GM19324 (cell line): ENCODE measurements at regions not wholly inside any gene's neighbourhood (a gene's known extent, or its start where the extent isn't known, plus 50 kb on each side); places are given as distances from the start of the nearest gene placed in this dataset.

ENCODE experiments used
- ATAC-seq: cut with Tn5 transposase; IDR thresholded peaks from one replicate; pipeline ENCODE4 v1.9.1; 2021; ENCODE audit warnings: mild to moderate bottlenecking, moderate library complexity; ENCODE audit not compliant: unreplicated experiment, low FRiP score

DNA sequence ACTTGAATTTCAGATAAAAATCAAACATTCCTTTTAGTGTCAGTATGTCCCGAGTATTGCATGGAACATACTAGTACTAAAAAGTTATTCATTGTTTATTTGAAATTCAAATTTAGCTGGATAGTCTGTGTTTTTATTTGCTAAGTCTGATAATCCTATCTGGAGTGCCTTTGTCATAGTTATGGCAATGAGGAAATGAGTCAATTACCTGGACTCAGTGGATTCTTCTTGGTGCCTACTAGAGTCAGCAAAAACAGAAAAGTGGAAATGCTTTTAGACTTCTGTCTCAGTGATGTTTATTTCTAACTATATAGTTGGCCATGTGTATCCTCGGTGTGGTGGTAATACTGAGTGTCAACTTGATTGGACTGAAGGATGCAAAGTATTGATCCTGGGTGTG, 121.3 kb upstream of the EEF1E1 start:
- ATAC-seq = no peak

DNA sequence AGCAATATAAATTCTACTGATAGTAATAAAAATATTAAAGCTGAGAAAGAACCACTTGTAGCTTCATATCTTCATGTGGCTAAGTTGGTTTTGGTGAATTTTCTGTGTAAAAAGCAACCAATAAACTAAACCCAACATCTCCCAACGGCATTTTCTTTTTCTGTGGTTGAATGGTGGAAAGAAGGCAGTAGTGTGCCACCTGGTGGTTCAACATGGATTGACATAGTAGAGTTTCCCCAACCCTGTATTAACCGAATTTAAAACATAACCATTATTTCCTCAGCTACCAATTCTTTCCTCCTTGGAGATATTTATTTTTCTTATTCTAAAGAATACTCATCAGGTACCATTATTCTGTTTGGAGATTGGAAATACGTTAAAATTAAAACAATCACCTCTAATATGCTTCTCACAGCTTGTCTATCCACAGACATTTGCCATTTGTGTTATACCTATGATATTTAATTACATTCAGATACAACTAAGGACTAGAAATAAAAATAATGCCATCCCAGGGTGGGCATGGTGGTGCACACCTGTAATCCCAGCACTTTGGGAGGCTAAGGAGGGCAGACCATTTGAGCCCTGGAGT, 117.1 kb upstream of the EEF1E1 start:
- ATAC-seq = peak; percentile 65

DNA sequence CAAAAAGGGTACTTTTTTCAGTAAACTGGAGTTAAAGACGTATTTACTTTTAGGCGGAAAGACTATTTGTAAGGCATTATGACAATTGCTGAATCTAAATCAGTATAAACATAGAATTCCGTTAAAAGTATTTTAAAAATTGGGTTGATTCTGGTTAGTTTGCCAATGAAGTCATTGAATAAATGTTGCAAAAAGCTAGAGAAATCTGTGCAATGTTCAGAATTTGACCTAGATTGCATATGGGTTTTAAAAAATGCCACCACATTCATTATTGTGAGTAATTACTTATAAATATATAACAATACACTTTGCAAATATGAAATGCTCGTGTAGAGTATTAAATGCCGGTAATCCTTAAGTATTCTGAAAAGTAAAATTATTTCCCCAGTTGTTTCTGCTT, 116.5 kb upstream of the EEF1E1 start:
- ATAC-seq = no peak

DNA sequence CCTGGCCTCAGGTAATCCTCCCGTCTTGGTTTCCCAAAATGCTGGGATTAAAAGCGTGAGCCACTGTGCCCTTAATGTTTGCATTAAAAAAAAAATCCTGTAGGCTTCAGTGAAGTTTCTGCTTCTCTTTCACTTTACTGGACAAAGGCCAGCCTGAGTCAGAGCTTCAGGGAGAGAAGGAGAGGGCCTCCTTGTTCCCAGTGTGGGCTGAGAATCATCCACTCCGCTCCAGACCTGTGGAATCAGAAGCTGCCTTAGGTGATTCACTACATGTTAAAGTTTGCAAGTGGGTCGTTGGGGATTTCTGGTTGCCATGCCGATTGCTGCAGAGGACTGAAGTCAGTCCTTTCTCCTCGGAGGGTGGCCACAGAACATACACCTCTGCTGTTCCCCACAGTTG, 113.3 kb upstream of the EEF1E1 start:
- no peak for ATAC-seq

DNA sequence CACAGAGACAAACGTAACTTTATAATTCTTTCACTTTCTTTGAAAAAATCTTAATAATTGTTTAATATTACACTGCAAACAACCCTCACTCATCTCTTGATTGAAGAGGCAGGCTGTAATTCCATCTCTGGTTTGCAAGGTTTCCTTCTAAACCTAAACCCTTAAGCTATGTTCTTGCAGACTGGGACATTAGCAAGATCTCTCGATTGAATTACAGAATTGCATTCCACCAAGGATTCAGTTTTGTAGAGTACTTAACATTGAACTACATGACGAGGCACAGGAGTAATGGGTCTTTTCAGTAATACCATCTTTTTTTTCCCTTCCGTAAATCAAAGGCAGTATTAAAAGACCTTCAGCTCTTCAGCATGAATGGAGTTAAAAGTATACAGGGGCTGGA, 111.6 kb upstream of the EEF1E1 start:
- no peak for ATAC-seq

DNA sequence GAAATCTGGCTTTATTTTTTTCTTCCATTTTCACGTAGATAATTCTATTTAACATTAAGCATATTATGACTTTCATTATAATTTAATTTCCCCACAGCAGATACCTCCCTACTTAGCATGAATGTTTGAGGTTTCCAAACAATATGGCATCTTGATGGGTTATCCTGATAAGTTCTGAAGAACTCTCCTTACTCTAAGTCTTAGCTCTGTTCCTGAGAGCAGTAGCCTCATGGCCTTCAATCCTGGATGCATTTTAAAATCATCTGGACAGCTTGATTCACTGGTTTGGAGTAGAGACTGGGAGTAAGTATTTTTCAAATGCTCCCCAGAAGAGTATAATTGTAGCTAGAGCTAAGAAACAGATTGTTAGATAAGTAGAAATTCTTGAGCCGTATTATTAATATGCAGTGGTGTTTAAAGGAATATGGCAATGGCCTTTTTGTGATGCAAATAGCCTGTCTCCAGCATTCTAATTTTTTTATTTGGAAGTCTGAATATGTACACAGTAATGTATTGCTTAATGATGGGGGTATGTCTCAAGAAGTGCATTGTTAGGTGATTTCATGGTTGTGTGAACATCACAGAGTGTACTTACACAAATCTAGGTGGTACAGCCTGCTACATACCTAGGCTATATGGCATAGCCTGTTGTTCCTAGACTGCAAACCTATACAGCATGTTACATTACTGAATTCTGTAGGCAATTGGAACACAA, 110.5 kb upstream of the EEF1E1 start:
- no peak for ATAC-seq

DNA sequence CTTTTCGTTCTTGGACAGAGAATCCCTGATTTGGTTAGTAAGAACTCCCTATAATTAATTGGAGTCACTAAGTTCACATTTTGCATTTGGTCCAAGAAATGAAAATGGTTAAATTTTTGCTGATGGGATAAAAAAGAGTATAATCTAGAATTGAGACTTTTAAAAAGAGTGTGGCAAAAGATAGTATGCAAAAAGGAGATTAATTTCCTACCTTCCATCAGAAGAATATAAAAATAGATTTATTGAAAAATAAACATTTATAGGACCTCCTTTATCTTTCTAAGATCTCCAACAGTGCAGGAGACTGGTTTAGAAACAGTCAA, 105.5 kb upstream of the EEF1E1 start:
- ATAC-seq = no peak

DNA sequence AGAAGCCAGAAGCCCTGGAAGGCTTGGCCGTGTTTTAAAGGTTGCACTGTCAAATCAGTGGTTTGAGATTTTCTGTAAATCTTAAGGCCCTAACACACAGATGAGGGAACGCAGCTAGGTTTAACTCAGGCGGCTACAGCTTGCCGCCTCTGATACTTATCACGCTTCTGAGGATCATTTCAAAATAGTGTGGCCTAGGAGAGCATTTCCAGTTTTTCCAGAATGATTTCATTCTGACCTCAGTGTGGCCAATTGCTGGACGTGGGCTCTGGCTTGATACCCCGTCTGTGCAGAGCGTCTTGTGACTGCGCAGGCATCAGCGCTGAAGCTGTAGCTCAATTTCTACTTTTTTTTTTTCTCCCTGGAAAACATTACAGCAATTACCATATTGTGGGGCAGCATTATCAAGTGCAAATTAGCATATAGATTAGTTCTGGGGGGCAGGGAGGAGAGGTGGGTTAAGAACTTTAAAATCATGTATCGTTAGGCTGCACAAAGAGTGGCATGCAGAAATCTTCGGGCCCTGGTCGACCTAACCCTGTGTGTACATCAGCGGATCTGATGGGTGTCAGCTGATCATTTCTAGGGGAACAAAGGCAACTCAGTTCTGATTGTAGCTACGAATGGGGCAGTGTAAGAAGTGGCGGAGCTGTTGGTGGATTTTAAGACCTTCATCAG, 105.0 kb upstream of the EEF1E1 start:
- ATAC-seq = no peak

DNA sequence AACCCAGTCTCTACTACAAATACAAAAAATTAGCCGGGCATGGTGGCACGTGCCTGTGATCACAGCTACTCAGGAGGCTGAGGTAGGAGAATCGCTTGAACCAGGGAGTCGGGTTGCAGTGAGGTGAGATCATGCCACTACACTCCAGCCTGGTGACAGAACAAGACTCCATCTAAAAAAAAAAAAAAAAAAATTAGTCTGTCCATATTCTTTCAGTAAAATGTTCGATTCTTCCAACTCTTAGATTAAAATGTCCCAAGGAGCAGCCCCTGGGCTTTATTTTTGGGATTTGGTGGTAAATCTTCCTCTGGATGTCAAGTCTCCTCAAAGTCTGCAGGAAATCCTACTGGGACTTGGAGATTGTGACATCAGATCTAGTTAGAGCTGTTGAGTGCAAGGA, 101.0 kb upstream of the EEF1E1 start:
- ATAC-seq = no peak

DNA sequence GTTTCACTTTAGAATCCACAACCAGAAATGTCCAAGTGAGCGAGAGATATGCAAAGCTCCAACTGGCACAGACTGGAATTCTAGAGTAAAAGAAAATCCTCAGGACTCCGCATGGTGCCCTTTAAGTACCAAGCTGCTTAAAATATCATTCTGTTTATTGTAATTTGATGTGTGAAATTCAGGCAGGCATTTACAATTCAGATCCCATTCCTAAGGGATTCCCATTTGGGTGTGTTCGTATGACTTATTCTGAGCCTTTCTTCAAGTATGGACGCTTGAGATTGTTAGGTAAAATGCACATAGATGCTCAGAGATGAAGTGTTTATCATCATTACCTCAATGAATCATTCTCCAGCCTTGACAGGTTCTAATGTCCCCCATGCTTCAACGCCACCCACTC, 99.3 kb upstream of the EEF1E1 start:
- no peak for ATAC-seq

DNA sequence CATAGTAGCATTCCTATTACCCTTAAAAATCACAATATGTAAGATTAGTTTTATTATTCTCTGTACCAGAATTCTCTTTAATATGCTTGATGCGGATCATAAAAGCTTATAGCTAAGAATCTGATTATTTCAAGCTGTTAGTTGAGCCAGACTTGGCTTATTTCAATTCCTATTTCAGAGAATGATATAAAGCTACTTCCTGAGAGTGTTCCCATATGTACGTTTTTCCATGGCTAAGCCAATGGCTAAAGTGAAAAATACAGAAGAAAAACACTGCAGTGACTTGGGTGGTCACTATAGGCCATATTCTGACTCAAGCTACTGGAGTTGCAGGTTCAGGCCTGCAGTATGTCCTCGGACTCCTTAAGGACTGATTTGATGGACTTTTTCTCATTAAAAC, 97.9 kb upstream of the EEF1E1 start:
- ATAC-seq = no peak

DNA sequence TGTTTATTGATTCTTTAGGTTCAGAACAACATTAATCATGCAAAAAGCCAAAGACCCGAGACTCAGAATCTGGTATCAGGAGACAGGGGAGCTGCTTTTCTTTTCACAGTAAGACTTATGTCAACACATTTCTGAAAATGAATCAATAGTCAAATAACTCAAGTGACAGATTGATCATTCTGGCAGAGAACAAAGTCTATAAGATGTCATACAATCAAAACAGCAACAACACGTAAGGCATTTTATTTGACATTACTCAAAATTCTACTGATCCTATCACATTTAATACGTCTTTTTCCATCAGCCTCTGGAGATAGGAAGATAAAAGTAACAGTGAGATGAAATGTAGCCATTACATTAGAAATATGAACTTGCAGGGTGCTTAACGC, 93.4 kb upstream of the EEF1E1 start:
- ATAC-seq = no peak

DNA sequence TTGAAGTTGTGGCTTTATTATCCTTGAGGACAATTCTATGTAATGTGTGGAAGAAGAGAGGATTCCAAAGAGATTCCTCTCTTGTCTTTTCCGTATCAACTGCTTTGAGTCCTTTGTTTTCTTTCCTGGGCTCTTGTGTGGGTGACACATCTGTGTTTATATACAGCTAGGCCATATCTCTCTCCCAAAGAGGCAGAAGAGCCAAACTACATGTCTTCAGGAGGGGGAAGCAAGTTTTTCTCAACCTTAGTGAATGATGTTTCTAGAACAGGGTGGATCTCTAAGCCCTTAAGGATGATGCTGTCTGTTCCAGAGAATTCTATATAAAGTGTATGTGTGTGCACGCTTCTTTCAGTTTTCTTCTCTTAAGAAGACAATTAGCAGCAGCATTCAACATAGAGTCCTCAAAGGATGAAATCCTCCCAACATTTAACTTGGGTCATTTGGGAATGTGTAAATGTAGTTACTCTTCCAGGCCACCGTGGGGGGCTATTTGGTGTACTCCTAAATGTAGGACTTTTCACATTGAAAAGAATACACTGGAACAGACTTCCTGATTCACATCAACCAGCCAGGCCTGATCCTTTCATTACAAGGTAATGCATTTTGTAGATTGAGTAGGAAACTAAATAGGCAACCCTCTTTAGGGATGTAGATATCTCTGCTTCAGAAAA, 92.8 kb upstream of the EEF1E1 start:
- ATAC-seq = no peak

DNA sequence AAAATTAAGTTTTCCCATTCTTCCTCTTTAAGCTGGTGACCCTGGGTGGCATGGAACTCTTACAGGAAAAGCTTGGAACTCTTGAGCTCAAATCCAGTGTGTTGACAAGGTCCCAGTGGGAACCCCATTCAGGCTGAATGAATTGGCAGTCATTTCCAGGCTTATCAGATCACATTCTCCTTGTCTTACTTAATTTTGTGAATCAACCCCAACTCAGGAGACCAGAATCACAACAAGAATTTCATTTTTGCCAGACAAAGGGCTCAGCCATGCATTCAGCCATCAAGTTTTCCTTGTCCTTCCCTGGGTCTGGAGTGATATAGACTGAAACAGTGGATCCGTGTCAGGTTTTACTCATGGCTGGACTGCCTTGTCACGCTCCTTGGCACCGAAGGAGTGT, 92.1 kb upstream of the EEF1E1 start:
- no peak for ATAC-seq

DNA sequence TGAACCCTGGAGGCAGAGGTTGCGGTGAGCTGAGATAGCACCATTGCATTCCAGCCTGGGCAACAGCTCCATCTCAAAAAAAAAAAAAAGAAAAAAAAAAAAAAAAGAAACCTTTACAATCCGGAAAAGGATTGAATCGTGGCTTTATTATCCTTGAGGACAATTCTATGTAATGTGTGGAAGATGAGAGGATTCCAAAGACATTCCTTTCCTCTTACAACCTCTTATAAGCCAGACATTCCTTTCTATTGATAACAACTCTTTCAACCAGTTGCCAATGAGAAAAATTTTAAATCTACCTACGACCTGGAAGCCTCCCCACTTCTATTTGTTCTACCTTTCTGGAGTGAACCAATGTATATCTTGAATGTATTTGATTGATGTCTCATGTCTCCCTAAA, 91.2 kb upstream of the EEF1E1 start:
- no peak for ATAC-seq

DNA sequence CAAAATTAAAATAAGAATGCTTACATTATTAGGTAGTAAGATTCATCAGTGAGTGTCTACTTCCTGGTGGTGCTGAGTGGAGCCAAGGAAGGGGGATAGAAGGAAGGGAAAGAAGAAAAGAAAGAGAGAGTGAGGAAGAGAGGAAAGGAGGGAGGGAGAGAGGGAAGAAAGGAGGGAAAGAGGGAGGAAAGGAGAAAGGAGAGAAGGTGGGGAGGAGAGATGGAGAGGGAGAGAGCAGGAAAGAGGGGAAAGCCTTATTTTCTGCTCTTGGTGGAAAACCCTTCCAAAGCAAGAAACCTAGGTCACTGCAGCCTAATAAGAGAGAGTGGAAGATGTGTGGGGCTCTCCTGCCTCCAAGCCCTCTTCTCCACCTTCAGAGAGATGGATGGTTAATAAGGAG, 90.2 kb upstream of the EEF1E1 start:
- no peak for ATAC-seq

DNA sequence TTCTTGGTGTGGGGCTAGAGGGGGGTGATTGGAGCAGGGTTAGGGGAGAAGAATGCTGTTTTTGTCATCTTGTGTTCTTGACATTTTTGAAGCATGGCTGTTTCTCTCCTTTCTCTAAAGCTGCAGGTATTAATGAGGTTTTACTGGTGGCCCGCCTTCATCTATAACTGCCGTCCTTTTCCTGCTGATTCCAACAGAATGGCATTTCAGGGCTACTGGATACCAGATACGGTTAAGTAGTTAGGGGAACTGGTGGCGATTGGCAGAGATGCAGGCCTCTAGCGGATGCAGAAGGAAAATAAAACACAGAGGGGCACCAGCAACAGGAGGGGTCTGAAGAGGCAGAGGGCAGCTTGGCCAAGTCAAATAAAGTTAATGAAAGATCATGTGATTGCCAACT, 89.7 kb upstream of the EEF1E1 start:
- no peak for ATAC-seq

DNA sequence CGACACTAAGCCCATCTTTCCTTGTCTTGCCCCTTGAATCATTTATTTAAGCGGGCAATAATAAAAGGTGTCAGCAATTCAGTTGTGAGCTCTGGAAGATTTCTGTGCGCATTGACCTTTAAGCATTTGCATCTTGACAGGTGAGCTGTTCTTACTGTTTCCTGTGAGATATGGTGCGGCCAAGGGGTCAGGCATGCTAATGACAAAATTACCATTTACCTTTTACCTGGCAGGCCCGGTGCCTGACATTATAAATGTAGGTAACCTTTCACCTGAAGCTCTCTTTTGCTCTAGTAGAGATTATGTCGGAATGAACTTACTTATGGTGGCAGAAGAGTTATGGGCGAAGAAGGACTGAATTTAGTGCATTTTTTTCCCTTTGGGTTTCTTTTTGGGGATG, 89.3 kb upstream of the EEF1E1 start:
- no peak for ATAC-seq

DNA sequence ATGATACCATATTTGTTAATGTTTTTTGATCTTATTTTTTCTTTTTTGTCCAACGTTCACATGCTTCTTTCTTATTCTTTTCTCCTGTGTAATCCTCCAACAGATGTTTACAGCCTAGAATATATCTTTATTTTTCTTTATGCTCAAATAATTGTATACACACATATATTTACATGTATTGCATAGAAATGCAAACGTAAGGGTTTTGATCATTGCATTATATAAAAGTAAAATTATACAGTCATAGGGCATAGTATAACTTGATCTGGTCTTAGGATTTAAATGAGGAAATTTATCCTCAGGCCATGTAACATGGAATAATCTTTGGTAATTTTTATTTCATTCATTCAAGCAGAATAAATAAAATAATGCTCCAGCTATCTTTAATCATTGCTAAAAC, 84.9 kb upstream of the EEF1E1 start:
- no peak for ATAC-seq

DNA sequence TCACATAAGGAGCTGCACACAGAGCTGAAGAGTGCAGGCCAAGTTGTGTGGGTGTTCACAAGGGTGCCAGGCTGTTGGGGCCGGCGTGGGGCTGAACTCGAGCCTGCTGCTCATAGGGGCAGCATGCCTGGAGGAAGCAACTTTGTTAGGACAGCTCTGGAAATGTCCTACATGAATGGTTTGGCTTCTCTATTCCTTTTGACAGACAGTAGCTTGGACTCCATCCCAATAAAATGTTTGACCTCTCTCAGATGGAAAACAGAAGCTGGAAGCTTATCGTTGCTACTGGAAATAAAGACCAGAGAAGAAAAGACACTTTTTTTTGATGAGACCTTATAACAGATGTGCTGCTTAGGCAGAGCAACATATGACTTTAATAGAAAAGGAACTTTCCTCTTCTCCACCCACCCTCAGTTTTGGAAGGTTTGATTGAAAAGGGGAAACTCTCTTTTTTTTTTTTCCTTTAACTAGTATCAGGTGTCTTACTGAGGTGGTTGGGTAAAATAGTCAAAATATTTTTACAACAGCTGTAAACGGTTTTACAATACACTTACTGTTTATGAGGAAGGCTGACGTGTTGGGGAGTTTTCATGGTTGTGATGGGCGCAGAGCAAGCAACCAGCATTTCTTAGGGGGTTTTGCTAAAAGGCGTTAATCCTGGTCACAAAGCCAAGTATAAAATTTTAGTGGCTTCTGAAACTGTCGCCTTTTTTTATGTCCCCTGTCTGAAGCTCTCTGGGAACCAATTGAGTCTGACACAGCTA, 80.7 kb upstream of the EEF1E1 start:
- ATAC-seq = no peak
